ENCODE measurements at regions not wholly inside any gene's neighbourhood (a gene's known extent, or its start where the extent isn't known, plus 50 kb on each side); places are given as distances from the start of the nearest gene placed in this dataset.

DNA sequence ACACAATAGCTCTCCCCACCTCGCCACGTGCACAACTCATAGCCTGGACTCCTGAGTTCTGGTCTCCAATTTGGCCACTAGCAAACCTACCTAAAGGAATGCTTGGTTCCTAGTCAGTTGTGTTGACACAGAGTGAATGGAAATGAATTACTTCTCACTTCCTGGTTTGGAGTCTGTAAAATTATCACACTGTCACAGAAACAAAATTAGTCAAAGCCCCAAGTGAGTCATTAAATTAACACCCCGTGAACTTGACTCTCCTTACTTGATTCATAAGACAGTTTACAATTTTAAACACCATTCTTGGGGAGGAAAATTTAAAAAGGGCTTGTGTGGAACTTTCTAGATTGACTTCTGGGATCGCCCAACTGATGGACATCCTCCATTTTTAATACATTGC, 276.2 kb upstream of the CTNNB1 start:
- TF ChIP-seq, protein P1, sequence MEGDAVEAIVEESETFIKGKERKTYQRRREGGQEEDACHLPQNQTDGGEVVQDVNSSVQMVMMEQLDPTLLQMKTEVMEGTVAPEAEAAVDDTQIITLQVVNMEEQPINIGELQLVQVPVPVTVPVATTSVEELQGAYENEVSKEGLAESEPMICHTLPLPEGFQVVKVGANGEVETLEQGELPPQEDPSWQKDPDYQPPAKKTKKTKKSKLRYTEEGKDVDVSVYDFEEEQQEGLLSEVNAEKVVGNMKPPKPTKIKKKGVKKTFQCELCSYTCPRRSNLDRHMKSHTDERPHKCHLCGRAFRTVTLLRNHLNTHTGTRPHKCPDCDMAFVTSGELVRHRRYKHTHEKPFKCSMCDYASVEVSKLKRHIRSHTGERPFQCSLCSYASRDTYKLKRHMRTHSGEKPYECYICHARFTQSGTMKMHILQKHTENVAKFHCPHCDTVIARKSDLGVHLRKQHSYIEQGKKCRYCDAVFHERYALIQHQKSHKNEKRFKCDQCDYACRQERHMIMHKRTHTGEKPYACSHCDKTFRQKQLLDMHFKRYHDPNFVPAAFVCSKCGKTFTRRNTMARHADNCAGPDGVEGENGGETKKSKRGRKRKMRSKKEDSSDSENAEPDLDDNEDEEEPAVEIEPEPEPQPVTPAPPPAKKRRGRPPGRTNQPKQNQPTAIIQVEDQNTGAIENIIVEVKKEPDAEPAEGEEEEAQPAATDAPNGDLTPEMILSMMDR (IDR thresholded peaks at IDR 0.05; ENCODE audit: borderline replicate concordance, extremely low read depth, low read length, poor library complexity, severe bottlenecking): no peak
- TF ChIP-seq EZH2 (IDR thresholded peaks at IDR 0.05; ENCODE audit: borderline replicate concordance, low read depth, low read length, severe bottlenecking): no peak

Data from DND-41 (cell line).